K562 (cell line): ENCODE measurements at regions not wholly inside any gene's neighbourhood (a gene's known extent, or its start where the extent isn't known, plus 50 kb on each side); places are given as distances from the start of the nearest gene placed in this dataset.

Source experiments
- ATAC-seq: fragments of 200-7000 bp; cut with Tn5 transposase; 3 replicates; pipeline ENCODE4 v1.9.1; 2020; ENCODE audit warnings: moderate library complexity
- BruUV-seq: library from RNA; stranded (reverse); fragments of 400-500 nt; replicated peaks from 2 replicates; lab custom pipeline; 2021; lab: Mats Ljungman, UMichigan
- CTCF ChIA-PET: fragments of 300-600 bp; formaldehyde crosslinking; extraction: SDS; loops from one replicate; lab custom pipeline; 2021; ENCODE audit warnings: low intra/inter-chr PET ratio; lab: Yijun Ruan, JAX
- POLR2A ChIA-PET: fragments of 300-600, 350-650 bp; sonication (Branson Sonifier 250); formaldehyde crosslinking; extraction: SDS; loops from one replicate; lab custom pipeline; 2021; ENCODE audit warnings: antibody characterized with exemption, inconsistent platforms; lab: Yijun Ruan, JAX
- DNase-seq, 4 experiments: peaks; one replicate each; pipeline versions ENCODE4 v3.0.0 to v3.0.0-alpha.2; 2011 to 2018; ENCODE audit warnings: low spot score in 3 of 4, mixed read lengths in 3 of 4; ENCODE audit errors: extremely low read depth in 1 of 4
- FAIRE-seq: peaks from 2 replicates; lab custom pipeline; 2011; peaks lifted over from hg19 to GRCh38; lab: Jason Lieb, UNC
- H2AFZ ChIP-seq: 2 replicates; pipeline ENCODE4 v1.6.0; 2011; ENCODE audit warnings: low read depth, low read length, control low read depth, inconsistent platforms
- H3K27ac ChIP-seq: fragments of 200-600 bp; 3 replicates; pipeline ENCODE4 v1.8.0; 2011; ENCODE audit warnings: low read depth, mild to moderate bottlenecking, control low read depth, inconsistent platforms, low read length, moderate library complexity, mixed read lengths; ENCODE audit errors: extremely low read depth
- H3K27me3 ChIP-seq, 2 experiments: fragments of 300-600 bp in 1 of 2; 2 replicates in 1 of 2; 3 replicates in 1 of 2; pipeline versions ENCODE4 v1.6.0 to v1.8.0; 2011; ENCODE audit warnings: inconsistent platforms in 2 of 2, low read length in 2 of 2, mild to moderate bottlenecking in 1 of 2, mixed read lengths in 1 of 2, moderate library complexity in 1 of 2; ENCODE audit not compliant: control insufficient read depth in 2 of 2, insufficient read depth in 2 of 2
- H3K36me3 ChIP-seq: fragments of 300-600 bp; 3 replicates; pipeline ENCODE4 v1.8.0; 2011; ENCODE audit warnings: mild to moderate bottlenecking, low read length, inconsistent platforms; ENCODE audit not compliant: control insufficient read depth, insufficient read depth
- H3K4me1 ChIP-seq, 2 experiments: fragments of 200-600 bp in 1 of 2; replicated peaks in 1 of 2; 2 replicates in 1 of 2; 3 replicates in 1 of 2; pipeline versions ENCODE4 v1.5.1 to v1.8.0; 2011; ENCODE audit warnings: inconsistent platforms in 2 of 2, low read length in 2 of 2, mild to moderate bottlenecking in 1 of 2, mixed read lengths in 1 of 2, moderate library complexity in 1 of 2; ENCODE audit not compliant: control insufficient read depth in 2 of 2, insufficient read depth in 2 of 2
- H3K4me2 ChIP-seq: 2 replicates; pipeline ENCODE4 v1.6.1; 2011; ENCODE audit warnings: low read length, control low read depth, inconsistent platforms, mixed read lengths; ENCODE audit not compliant: insufficient read depth
- H3K4me3 ChIP-seq: fragments of 200-600 bp; sonication (generic), shearing (Covaris generic); 2 replicates; pipeline ENCODE4 v1.5.1; 2016; ENCODE audit warnings: control low read depth, inconsistent platforms
- H3K79me2 ChIP-seq: fragments of 200-600 bp; 3 replicates; pipeline ENCODE4 v1.8.0; 2011; ENCODE audit warnings: low read length, inconsistent platforms; ENCODE audit not compliant: control insufficient read depth, insufficient read depth
- H3K9ac ChIP-seq, 2 experiments: 2 replicates each; pipeline versions ENCODE4 v1.6.0 to v1.6.1; 2011; ENCODE audit warnings: low read depth in 2 of 2, low read length in 2 of 2, control low read depth in 1 of 2, inconsistent platforms in 1 of 2, mild to moderate bottlenecking in 1 of 2, mixed read lengths in 1 of 2; ENCODE audit not compliant: insufficient read depth in 1 of 2
- H3K9me1 ChIP-seq: one replicate; pipeline ENCODE4 v1.6.0; 2011; ENCODE audit warnings: inconsistent platforms, mild to moderate bottlenecking, low read length, moderate library complexity; ENCODE audit not compliant: control insufficient read depth, insufficient read depth
- H3K9me3 ChIP-seq: replicated peaks from 2 replicates; pipeline ENCODE4 v1.5.1; 2011; ENCODE audit warnings: low read depth, low read length, inconsistent platforms; ENCODE audit not compliant: control insufficient read depth, insufficient read depth
- H4K20me1 ChIP-seq: replicated peaks from 2 replicates; pipeline ENCODE4 v1.6.1; 2011; ENCODE audit warnings: low read length, inconsistent platforms, mixed read lengths; ENCODE audit not compliant: control insufficient read depth, insufficient read depth
- CBFB ChIP-seq: sonication (generic); formaldehyde crosslinking; IDR thresholded peaks from 2 replicates; pipeline ENCODE4 v1.4.0; 2020; ENCODE audit warnings: mild to moderate bottlenecking, missing genetic modification reagents
- CSDE1 ChIP-seq, 2 experiments: fragments of 450-650 bp; IDR thresholded peaks; 2 replicates each; pipeline ENCODE4 v1.6.1; 2016; ENCODE audit warnings: mild to moderate bottlenecking in 1 of 2
- HDAC6 ChIP-seq: IDR thresholded peaks from 2 replicates; pipeline ENCODE4 v1.6.1; 2012; ENCODE audit warnings: low read depth, mild to moderate bottlenecking, control low read depth, inconsistent platforms, low read length, moderate library complexity
- KAT2B ChIP-seq: IDR thresholded peaks from one replicate; pipeline ENCODE4 v1.6.1; 2012; ENCODE audit warnings: low read depth, mild to moderate bottlenecking, control low read depth, inconsistent platforms, low read length, moderate library complexity
- KLF16 ChIP-seq: IDR thresholded peaks from 2 replicates; pipeline ENCODE4 v1.6.1; 2016; ENCODE audit warnings: antibody characterized with exemption
- MBD2 ChIP-seq: sonication (generic); IDR thresholded peaks from 2 replicates; pipeline ENCODE4 v1.6.1; 2016; ENCODE audit warnings: low read depth, borderline replicate concordance
- NR2C1 ChIP-seq, 2 experiments: fragments of 450-650 bp; IDR thresholded peaks; 2 replicates each; pipeline ENCODE4 v1.6.1; 2017; ENCODE audit warnings: mild to moderate bottlenecking in 2 of 2, antibody characterized with exemption in 1 of 2, inconsistent platforms in 1 of 2, missing compliant biosample characterization in 1 of 2, missing genetic modification characterization in 1 of 2
- PTTG1 ChIP-seq: fragments of 450-650 bp; IDR thresholded peaks from 2 replicates; pipeline ENCODE4 v1.6.1; 2016; ENCODE audit warnings: low read depth, mild to moderate bottlenecking, missing genetic modification characterization, missing compliant biosample characterization
- RNF2 ChIP-seq: sonication (generic); IDR thresholded peaks from 2 replicates; pipeline ENCODE4 v1.6.1; 2016
- SAP30 ChIP-seq: fragments of 200-600 bp; sonication (generic); IDR thresholded peaks from 2 replicates; pipeline ENCODE4 v1.6.1; 2012; ENCODE audit warnings: borderline replicate concordance, low read depth, mild to moderate bottlenecking, moderate library complexity, low read length, control low read depth, inconsistent platforms; ENCODE audit not compliant: insufficient read depth, poor library complexity, severe bottlenecking
- SIN3A ChIP-seq, 2 experiments: fragments of 150-350 bp in 1 of 2; IDR thresholded peaks; 2 replicates each; pipeline ENCODE4 v1.6.1; 2011 to 2016; ENCODE audit warnings: borderline replicate concordance in 2 of 2, low read depth in 2 of 2, low read length in 2 of 2, mild to moderate bottlenecking in 2 of 2, moderate library complexity in 2 of 2; ENCODE audit not compliant: control insufficient read depth in 1 of 2
- SRSF3 ChIP-seq: fragments of 200-400 bp; formaldehyde crosslinking; IDR thresholded peaks from 2 replicates; pipeline ENCODE4 v1.6.1; 2016; ENCODE audit warnings: mild to moderate bottlenecking, low read length, moderate library complexity; ENCODE audit not compliant: insufficient read depth
- ZFPM2 ChIP-seq: fragments of 250-450 bp; sonication (Bioruptor Pico); IDR thresholded peaks from 2 replicates; pipeline ENCODE4 v1.5.1; 2022; ENCODE audit warnings: mild to moderate bottlenecking
- ZKSCAN8 ChIP-seq: fragments of 200-800 bp; sonication (Bioruptor generic); IDR thresholded peaks from 2 replicates; pipeline ENCODE4 v1.6.1; 2016; ENCODE audit warnings: missing genetic modification characterization, missing compliant biosample characterization
- WGBS: fragments of 100-300 bp; shearing (Covaris generic); methylation state at CpG from one replicate; pipeline ENCODE4 v1.1.6; 2016; ENCODE audit warnings: low coverage, mixed read lengths; ENCODE audit not compliant: insufficient coverage; ENCODE audit errors: missing lambda C conversion rate; 5-methylcytosine and 5-hydroxymethylcytosine counted together
- in situ Hi-C: fragments of 300-500 bp; cut with MboI; formaldehyde crosslinking; loops from 4 replicates; pipeline ENCODE4 v1.15.0; 2018; ENCODE audit warnings: inconsistent platforms, mixed read lengths
- intact Hi-C: fragments of 100-400 bp; cut with micrococcal nuclease; formaldehyde crosslinking; loops from 2 replicates; pipeline ENCODE4 v1.14.2; 2022
- TF ChIP-seq, protein P1 (sequence below), 3 experiments: fragments of 200-800 bp in 1 of 3; fragments of 250-450 bp in 1 of 3; fragments of 450-650 bp in 1 of 3; sonication (Bioruptor Pico) in 1 of 3; sonication (Bioruptor generic) in 1 of 3; formaldehyde crosslinking in 1 of 3; IDR thresholded peaks; 2 replicates each; pipeline versions ENCODE4 v1.6.1 to v1.8.0; 2016 to 2022; ENCODE audit warnings: mild to moderate bottlenecking in 2 of 3, missing genetic modification characterization in 2 of 3, missing compliant biosample characterization in 1 of 3, moderate library complexity in 1 of 3
- TF ChIP-seq, protein P2 (sequence below): sonication (generic); formaldehyde crosslinking; IDR thresholded peaks from 2 replicates; pipeline ENCODE4 v1.8.1; 2022; ENCODE audit warnings: missing genetic modification reagents

DNA sequence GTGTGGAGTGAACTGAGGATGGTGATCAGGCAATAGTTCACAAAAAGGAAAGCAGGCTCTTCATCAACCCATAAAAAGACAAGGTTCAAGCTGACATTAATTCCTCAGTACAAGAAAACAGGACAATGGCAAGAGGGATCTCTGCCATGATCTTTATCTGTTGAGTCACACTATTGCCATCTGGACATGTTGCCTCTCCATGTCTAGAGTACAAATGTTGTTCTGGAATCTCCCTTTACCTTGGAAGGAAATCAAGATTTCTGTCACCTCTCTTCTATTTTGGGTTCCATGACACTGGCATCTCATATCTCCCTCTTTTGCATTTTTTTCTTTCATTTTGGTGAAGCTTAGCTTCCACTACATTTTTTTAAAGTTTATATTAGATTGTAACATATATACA lies 329.1 kb downstream of the USP25 start (continued):
- TF ChIP-seq, protein P1, sequence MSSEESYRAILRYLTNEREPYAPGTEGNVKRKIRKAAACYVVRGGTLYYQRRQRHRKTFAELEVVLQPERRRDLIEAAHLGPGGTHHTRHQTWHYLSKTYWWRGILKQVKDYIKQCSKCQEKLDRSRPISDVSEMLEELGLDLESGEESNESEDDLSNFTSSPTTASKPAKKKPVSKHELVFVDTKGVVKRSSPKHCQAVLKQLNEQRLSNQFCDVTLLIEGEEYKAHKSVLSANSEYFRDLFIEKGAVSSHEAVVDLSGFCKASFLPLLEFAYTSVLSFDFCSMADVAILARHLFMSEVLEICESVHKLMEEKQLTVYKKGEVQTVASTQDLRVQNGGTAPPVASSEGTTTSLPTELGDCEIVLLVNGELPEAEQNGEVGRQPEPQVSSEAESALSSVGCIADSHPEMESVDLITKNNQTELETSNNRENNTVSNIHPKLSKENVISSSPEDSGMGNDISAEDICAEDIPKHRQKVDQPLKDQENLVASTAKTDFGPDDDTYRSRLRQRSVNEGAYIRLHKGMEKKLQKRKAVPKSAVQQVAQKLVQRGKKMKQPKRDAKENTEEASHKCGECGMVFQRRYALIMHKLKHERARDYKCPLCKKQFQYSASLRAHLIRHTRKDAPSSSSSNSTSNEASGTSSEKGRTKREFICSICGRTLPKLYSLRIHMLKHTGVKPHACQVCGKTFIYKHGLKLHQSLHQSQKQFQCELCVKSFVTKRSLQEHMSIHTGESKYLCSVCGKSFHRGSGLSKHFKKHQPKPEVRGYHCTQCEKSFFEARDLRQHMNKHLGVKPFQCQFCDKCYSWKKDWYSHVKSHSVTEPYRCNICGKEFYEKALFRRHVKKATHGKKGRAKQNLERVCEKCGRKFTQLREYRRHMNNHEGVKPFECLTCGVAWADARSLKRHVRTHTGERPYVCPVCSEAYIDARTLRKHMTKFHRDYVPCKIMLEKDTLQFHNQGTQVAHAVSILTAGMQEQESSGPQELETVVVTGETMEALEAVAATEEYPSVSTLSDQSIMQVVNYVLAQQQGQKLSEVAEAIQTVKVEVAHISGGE (CRISPR knock-in tag; IDR thresholded peaks at IDR 0.05) = no peak

DNA sequence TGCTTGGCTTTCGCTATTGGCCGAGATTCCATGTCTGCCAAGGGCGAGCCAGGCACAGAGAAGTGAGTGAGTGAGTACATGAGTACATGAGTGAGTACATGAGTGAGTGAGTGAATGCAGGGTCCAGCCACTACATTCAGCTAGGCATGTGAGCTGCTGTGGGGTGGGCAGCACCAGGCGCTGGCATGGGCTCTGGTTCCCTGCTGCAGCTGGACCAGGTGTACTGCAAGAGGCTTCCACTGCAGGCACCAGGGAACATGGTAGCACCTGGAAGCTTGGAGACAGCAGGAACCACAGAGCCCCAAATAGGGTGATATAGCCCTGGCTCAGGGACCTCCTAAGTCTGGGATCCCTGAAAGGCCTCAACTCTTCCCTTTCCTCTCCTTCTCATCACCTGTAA lies 330.2 kb downstream of the USP25 start:
- H3K4me3 ChIP-seq = no peak overlapping the region
- intact Hi-C loops = no loop called here
- no peaks in the 10 kb centered on the region for H3K27me3 ChIP-seq
- no peak overlapping the region for H2AFZ ChIP-seq
- no peaks in the 10 kb centered on the region for H3K79me2 ChIP-seq
- 0% methylated on average over 4 of the region's 4 CpGs for WGBS
- no peaks in the 10 kb centered on the region for H3K36me3 ChIP-seq
- BruUV-seq = no TSS peak
- ChIA-PET POLR2A (no interaction called here), CTCF (no interaction called here)
- no peak overlapping the region for H3K9ac ChIP-seq
- no peaks in the 10 kb centered on the region for H4K20me1 ChIP-seq
- ATAC-seq = no peak
- H3K27ac ChIP-seq = no peak overlapping the region
- in situ Hi-C loops = no loop called here
- no peak for DNase-seq
- H3K9me3 ChIP-seq = no peaks in the 10 kb centered on the region
- no peaks in the 10 kb centered on the region for H3K4me1 ChIP-seq
- H3K4me2 ChIP-seq = no peak overlapping the region
- no peaks in the 10 kb centered on the region for H3K9me1 ChIP-seq
- no peak for FAIRE-seq
- TF ChIP-seq CSDE1 (IDR thresholded peaks at IDR 0.05) (no peak), ZKSCAN8 (CRISPR knock-in tag) (no peak), PTTG1 (no peak), KLF16 (no peak), ZFPM2 (CRISPR knock-in tag) (no peak), KAT2B (no peak), SAP30 (no peak), MBD2 (no peak), SIN3A (IDR thresholded peaks at IDR 0.05; ENCODE audit: borderline replicate concordance in 2 of 2, control insufficient read depth in 1 of 2, low read depth in 2 of 2, low read length in 2 of 2) (no peak), RNF2 (no peak), SRSF3 (no peak), NR2C1 (IDR thresholded peaks at IDR 0.05) (no peak), NR2C1 (tag; IDR thresholded peaks at IDR 0.05) (no peak), HDAC6 (no peak), CBFB (no peak)
- TF ChIP-seq, protein P2, sequence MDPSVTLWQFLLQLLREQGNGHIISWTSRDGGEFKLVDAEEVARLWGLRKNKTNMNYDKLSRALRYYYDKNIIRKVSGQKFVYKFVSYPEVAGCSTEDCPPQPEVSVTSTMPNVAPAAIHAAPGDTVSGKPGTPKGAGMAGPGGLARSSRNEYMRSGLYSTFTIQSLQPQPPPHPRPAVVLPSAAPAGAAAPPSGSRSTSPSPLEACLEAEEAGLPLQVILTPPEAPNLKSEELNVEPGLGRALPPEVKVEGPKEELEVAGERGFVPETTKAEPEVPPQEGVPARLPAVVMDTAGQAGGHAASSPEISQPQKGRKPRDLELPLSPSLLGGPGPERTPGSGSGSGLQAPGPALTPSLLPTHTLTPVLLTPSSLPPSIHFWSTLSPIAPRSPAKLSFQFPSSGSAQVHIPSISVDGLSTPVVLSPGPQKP (CRISPR knock-in tag) = no peak
